ENCODE measurements at regions not wholly inside any gene's neighbourhood (a gene's known extent, or its start where the extent isn't known, plus 50 kb on each side); places are given as distances from the start of the nearest gene placed in this dataset.

DNA sequence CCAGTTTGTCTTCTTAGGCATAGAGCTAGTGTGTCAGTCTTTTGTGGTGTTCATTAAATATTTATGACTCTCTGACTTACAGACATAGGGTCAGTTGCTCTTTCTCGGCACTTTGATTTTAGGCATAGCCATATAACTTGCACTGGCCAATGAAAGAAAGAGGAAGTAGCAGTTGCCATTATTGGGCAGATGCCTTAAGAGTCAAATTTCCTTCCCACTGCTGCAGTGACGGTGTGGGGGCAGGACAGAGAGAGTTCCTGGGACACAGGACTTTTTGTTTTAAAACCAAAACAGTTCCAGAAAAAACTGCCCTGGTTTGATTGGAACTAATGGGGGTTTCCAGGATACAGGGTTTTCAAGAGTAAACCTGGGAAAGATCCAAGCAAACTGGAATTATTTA is 60.2 kb upstream of the PHF14 start:
- Mint-ChIP-seq H3K9me3 (ENCODE audit: unreplicated experiment) (no peaks in the 10 kb centered on the region), H3K27ac (ENCODE audit: unreplicated experiment) (no peak overlapping the region)

DNA sequence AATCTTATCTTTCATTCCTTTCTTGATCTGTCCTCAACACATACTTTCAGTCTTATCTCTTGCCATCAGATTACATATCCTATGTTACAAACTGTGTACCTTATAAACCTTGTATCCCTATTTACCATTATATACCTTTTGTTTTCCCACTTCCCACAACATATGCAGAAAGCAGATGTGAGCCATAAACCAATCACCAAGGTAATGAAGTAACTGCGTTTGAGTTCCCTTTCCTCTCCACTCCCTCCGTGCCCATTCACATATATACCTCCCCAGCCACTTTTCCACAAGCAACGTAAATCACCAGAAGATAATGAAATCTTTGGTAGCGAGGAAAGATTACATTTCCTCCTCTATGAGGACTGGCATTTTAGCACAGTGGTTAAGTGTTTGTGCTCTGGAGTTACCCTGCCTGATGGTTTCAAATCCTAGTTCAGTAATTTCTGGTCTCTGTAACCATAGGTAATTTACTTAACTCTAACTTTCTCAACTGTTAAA is 55.5 kb upstream of the PHF14 start:
- no peak for DNase-seq (ENCODE audit: low spot score)
- no peaks in the 10 kb centered on the region for H3K4me1 Mint-ChIP-seq (ENCODE audit: unreplicated experiment)
- H3K36me3 Mint-ChIP-seq (ENCODE audit: low read depth, unreplicated experiment): no peaks in the 10 kb centered on the region
- H3K9me3 Mint-ChIP-seq (ENCODE audit: unreplicated experiment): no peaks in the 10 kb centered on the region
- no peak overlapping the region for H3K27ac Mint-ChIP-seq (ENCODE audit: unreplicated experiment)
- TF ChIP-seq, protein P1, sequence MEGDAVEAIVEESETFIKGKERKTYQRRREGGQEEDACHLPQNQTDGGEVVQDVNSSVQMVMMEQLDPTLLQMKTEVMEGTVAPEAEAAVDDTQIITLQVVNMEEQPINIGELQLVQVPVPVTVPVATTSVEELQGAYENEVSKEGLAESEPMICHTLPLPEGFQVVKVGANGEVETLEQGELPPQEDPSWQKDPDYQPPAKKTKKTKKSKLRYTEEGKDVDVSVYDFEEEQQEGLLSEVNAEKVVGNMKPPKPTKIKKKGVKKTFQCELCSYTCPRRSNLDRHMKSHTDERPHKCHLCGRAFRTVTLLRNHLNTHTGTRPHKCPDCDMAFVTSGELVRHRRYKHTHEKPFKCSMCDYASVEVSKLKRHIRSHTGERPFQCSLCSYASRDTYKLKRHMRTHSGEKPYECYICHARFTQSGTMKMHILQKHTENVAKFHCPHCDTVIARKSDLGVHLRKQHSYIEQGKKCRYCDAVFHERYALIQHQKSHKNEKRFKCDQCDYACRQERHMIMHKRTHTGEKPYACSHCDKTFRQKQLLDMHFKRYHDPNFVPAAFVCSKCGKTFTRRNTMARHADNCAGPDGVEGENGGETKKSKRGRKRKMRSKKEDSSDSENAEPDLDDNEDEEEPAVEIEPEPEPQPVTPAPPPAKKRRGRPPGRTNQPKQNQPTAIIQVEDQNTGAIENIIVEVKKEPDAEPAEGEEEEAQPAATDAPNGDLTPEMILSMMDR (IDR thresholded peaks at IDR 0.05; ENCODE audit: unreplicated experiment): no peak
- H3K27me3 Mint-ChIP-seq (ENCODE audit: unreplicated experiment): peaks cover 3% of the 10 kb centered on the region
- no peak overlapping the region for H3K4me3 Mint-ChIP-seq (ENCODE audit: unreplicated experiment)

More for the DNA sequence above, 60.2 kb upstream of the PHF14 start:
- DNase-seq (ENCODE audit: low spot score): no peak
- Mint-ChIP-seq H3K4me1 (ENCODE audit: unreplicated experiment) (no peaks in the 10 kb centered on the region), H3K27me3 (ENCODE audit: unreplicated experiment) (no peaks in the 10 kb centered on the region), H3K4me3 (ENCODE audit: unreplicated experiment) (no peak overlapping the region), H3K36me3 (ENCODE audit: low read depth, unreplicated experiment) (no peaks in the 10 kb centered on the region)
- TF ChIP-seq, protein P1 (IDR thresholded peaks at IDR 0.05; ENCODE audit: unreplicated experiment): no peak

DNA sequence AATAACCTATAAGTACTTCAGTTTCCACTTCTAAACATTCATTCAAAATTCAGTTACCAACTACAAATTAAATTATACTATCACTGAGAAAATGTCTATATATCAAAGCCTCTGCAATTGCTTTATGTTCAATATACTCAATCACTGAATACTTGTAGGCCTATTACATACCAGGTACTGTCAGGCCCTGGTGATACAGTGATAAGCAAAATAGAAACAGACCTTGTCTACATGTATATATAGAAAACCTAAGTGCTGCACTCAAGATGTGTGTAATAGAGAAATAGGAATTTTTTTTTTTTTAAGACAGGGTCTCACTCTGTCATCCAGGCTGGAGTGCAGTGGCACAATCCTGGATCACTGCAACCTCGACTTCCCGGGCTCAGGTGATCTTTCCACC is 53.7 kb upstream of the PHF14 start:
- Mint-ChIP-seq H3K9me3 (ENCODE audit: unreplicated experiment) (no peaks in the 10 kb centered on the region), H3K27me3 (ENCODE audit: unreplicated experiment) (peaks cover 3% of the 10 kb centered on the region), H3K4me1 (ENCODE audit: unreplicated experiment) (no peaks in the 10 kb centered on the region), H3K27ac (ENCODE audit: unreplicated experiment) (no peak overlapping the region), H3K36me3 (ENCODE audit: low read depth, unreplicated experiment) (no peaks in the 10 kb centered on the region), H3K4me3 (ENCODE audit: unreplicated experiment) (no peak overlapping the region)
- DNase-seq (ENCODE audit: low spot score): no peak
- TF ChIP-seq, protein P1 (IDR thresholded peaks at IDR 0.05; ENCODE audit: unreplicated experiment): no peak

All from endothelial cell (in vitro differentiated cells).